Activated CD4-positive, CD25-positive, alpha-beta regulatory T cell (primary cell): ENCODE measurements at regions not wholly inside any gene's neighbourhood (a gene's known extent, or its start where the extent isn't known, plus 50 kb on each side); places are given as distances from the start of the nearest gene placed in this dataset.

ENCODE experiments used
- DNase-seq, 4 experiments: peaks; one replicate each; lab custom pipeline; 2025; lab: John Stamatoyannopoulos, UW

- no peak for DNase-seq
These were observed 527.7 kb downstream of the TNS1 start for GRCh38 chr2:217475101-217475500.

DNA sequence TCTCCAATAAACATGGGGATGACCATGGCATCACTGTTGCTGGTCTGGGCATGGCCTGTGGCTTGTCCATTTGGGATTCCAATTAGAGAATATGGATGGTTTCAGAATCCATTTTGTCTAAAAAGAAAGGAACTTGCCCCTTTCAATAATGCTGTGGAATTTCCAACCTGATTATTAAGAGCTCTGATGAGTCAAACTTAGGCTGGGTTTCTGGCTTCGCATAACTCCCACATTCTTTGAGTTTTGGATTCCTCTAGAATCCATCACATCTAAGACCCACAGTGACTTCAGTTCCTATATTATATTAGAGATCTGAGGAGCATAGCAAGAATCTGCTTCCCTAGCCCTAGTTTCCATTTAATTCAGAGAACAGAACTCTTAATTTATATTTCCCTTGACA lies 531.5 kb downstream of the TNS1 start:
- no peak for DNase-seq

GRCh38 chr2:217469203-217469810 lies 533.5 kb downstream of the TNS1 start:
- no peak for DNase-seq

DNA sequence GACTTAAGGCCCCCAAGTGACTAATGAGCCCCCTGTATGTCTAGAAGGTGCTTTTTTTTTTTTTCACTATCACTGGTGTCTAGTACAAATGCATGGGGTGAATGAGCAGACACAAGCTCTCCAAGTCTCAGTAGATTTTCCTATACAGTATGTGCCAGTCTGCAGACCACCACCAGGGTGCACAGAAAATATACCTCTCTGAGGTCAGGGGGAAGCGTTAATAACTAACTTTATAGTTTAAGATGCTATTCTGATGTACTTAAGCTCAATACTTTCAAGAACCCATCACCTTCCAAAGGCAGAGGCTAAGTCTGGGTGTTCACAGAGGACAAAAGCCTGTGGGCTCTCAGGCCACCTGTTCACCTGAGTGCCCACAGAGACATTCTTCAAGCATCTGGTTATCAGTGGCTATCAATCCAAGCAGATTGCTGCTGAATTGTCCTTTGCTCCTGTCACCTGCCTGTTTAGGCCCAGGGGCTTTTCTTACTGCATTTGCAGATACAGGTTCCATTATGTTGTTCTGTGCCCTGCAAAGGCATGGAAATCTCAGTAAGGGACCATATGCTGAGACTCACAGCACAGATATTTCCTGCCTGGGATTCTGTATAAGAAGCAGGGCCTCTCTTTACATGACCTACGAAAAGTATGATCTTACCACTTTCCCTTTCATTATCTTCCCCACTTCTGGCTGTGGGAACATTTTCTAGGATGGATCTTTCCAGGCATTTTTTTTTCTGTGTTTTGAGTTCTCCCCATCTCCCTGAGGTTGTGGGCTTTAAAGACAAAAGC lies 534.6 kb downstream of the TNS1 start:
- DNase-seq: no peak

DNA sequence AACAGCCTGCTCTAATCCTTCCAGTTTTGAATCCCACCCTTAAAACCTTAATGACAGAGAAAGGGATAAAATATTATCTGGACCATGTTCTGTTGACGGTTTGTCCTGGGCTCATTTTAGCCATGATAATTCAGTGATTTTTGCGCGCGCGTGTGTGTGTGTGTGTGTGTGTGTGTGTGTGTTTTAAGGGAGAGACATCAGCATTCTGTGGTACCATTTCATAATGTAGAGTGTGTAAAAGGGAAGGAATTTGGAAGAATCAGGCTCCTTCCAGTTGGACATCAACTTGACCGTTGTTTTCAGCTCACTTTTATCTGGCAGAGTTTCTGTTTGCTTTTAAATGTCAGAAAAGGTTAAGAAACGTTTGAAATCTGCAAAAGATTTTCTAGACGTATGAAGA lies 535.5 kb downstream of the TNS1 start:
- no peak for DNase-seq

- DNase-seq: no peak
These were observed 536.0 kb downstream of the TNS1 start for GRCh38 chr2:217466805-217467204.

- no peak for DNase-seq
These were observed 536.7 kb downstream of the TNS1 start for GRCh38 chr2:217466104-217466503.

DNA sequence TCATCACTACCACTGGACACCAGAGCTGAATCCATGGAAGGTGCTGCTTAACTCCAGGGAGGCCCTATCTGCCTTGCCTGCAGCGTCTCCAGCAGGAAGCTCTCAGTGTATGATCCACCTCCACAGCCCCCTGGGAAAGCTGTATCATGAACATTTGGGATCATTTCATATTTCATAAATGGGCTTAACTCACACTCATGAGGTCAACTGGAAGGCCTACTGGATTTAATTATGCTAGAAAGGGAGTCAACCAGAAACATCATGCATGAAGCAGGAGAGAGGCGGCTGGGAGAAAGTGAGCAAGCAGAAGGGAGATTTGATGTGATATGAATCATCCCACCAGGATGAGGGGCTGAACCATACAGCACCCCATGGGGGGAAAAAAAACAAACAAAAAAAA lies 537.7 kb downstream of the TNS1 start:
- DNase-seq: no peak

DNA sequence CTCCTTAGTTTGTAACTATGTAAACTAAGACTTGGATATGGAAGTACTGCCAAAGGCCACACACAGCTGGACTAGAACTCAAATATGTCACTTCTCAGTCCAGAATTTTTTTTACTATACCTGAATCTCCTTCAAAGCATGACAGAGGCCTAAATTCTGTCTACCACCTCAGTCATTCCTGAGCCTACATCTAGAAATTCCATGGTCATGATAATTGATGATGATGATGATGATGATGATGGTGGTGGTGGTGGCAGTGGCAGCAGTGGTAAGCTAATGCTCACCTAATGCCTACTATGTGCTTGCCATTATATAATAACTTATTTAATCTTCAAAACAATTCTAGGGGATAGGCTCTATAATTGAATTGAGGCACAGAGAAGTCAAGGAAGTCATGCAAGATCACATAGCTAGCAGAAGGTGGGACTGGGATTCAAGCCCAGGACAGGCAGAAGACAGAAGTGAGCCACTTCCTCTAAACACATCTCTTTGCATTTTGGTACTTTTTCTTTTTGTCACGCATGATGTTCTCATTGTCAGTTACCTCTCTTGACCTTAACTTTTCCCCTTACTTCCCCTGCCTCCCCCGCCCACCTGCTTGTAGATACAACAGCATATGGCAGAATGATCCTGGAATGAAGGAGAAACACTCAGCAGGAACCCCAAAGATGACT lies 539.3 kb downstream of the TNS1 start:
- no peak for DNase-seq

DNA sequence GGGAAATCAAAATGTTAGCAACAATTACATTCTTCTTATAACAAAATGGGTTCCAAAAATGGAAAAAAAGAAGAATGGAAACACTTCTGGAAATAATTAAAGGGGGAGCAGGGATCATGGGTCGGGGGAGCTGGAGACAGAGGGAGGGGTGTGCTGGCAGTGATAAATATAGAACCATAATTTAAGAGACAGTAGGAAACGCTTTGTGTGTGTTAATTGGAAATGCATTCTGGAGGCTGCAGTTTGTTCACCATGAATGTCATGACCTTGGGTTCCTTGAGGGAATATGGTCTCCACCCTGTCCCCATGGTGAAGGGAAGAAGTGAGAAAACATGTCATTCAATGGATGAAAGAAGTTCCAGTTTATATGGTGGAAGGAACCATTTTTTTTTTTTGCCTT lies 540.7 kb downstream of the TNS1 start:
- DNase-seq: no peak

GRCh38 chr2:217461674-217462073 lies 541.1 kb downstream of the TNS1 start:
- DNase-seq: no peak

GRCh38 chr2:217459680-217460405 lies 543.0 kb downstream of the TNS1 start:
- DNase-seq: no peak

GRCh38 chr2:217459016-217459415 lies 543.8 kb downstream of the TNS1 start:
- no peak for DNase-seq

DNA sequence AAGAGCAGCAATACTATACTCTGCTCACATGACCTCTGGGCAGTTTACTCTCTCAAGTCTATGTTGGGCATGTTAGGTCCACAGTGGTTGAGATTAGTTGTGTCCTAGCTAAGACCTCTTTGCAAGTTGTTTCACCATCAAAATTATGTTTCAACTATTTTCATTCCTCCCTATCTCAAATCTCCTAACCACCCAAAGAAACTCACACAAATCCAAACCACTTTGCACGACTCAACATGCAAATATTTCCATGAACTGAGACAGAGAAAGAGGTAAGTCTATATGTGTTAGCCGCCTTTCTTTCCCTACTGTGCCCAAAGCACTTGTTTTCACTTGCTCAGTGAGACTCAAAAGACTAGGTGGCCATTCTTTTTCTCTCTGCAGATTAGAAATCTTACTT lies 546.8 kb downstream of the TNS1 start:
- DNase-seq: no peak

GRCh38 chr2:217452928-217453327 lies 549.9 kb downstream of the TNS1 start:
- DNase-seq: no peak

DNA sequence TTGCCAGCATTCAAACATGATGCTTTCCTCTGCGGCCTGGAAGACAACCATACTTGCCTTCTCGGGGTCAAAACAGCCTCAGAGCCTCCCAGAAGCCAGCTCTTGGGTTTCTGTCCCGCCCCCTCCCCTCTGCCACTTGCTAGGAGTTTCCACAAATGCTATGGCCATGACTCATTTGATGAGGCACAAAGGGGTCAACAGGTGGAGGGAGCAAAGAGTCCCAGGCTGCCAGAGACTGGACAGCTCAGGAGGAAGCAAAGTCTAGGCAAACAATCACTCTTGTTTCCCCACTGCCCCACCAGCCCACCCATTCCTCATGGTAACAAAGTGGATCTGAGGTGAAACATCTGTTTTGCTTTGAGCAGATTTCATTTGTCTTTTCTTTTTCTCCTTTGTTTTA lies 551.1 kb downstream of the TNS1 start:
- DNase-seq: no peak

- DNase-seq: no peak
These were observed 553.4 kb downstream of the TNS1 start for GRCh38 chr2:217449444-217449843.

- no peak for DNase-seq
These were observed 553.9 kb downstream of the TNS1 start for GRCh38 chr2:217448860-217449259.

GRCh38 chr2:217445723-217446122 lies 557.1 kb downstream of the TNS1 start:
- no peak for DNase-seq

- no peak for DNase-seq
These were observed 557.9 kb downstream of the TNS1 start for GRCh38 chr2:217444932-217445331.

- DNase-seq: no peak
These were observed 558.3 kb downstream of the TNS1 start for GRCh38 chr2:217444509-217444908.

DNA sequence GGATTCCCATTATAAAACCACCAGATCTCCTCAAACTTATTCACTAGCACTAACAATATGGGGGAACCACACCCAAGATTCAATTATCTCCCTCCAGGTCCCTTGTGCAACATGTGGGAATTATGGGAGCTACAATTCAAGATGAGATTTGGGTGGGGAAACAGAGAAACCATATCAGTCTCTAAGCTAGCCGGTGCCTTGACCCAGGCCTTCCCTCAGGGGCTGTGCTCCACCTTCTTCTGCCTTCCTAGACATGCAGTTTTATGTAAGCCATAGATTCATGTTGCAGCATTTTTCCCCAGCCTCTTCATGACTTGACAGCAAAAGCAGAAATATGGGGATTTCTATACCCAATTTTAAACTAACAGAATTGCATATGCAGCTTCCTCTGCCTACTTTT lies 559.2 kb downstream of the TNS1 start:
- DNase-seq: no peak

GRCh38 chr2:217440000-217440399 lies 562.8 kb downstream of the TNS1 start:
- DNase-seq: no peak
